IgD-negative memory B cell (primary cell): ENCODE measurements at regions not wholly inside any gene's neighbourhood (a gene's known extent, or its start where the extent isn't known, plus 50 kb on each side); places are given as distances from the start of the nearest gene placed in this dataset.

Source experiments
- H3K27ac Mint-ChIP-seq, 3 donors: one replicate each; pipeline ENCODE4 v1.8.0; 2020 to 2022; ENCODE audit warnings: mild to moderate bottlenecking in 3 of 3, mixed read lengths in 3 of 3, moderate library complexity in 1 of 3
- H3K27me3 Mint-ChIP-seq: one replicate; pipeline ENCODE4 v1.8.0; 2021; ENCODE audit warnings: mixed read lengths
- H3K36me3 Mint-ChIP-seq: one replicate; pipeline ENCODE4 v1.8.0; 2020; ENCODE audit warnings: mild to moderate bottlenecking, mixed read lengths
- H3K4me1 Mint-ChIP-seq, 3 donors: one replicate each; pipeline ENCODE4 v1.8.0; 2020 to 2022; ENCODE audit warnings: mixed read lengths in 3 of 3, mild to moderate bottlenecking in 1 of 3
- H3K4me3 Mint-ChIP-seq, 4 donors: one replicate each; pipeline ENCODE4 v1.8.0; 2020 to 2022; ENCODE audit warnings: mild to moderate bottlenecking in 4 of 4, mixed read lengths in 4 of 4, moderate library complexity in 3 of 4
- H3K9me3 Mint-ChIP-seq, 3 donors: one replicate each; pipeline ENCODE4 v1.8.0; 2020 to 2021; ENCODE audit warnings: mixed read lengths in 3 of 3, mild to moderate bottlenecking in 1 of 3

GRCh38 chr13:106986687-106987426 is 418.9 kb upstream of the ARGLU1 start:
- no peaks in the 10 kb centered on the region for H3K36me3 Mint-ChIP-seq
- H3K9me3 Mint-ChIP-seq, result peaks cover 0 to 6% (median 1%) of the 10 kb centered on the region in 3 donors
- H3K4me3 Mint-ChIP-seq, result no peak overlapping the region
- peaks cover 0 to 3% (median 0%) of the 10 kb centered on the region in 3 donors for H3K4me1 Mint-ChIP-seq
- H3K27ac Mint-ChIP-seq, result no peak overlapping the region
- H3K27me3 Mint-ChIP-seq, result no peaks in the 10 kb centered on the region

- Mint-ChIP-seq H3K9me3 (peaks cover 0 to 6% (median 1%) of the 10 kb centered on the region in 3 donors), H3K4me3 (no peak overlapping the region), H3K36me3 (no peaks in the 10 kb centered on the region), H3K27me3 (no peaks in the 10 kb centered on the region), H3K4me1 (peaks cover 0 to 3% (median 0%) of the 10 kb centered on the region in 3 donors), H3K27ac (no peak overlapping the region)
Measured at GRCh38 chr13:106986033-106986484, 418.1 kb upstream of the ARGLU1 start.

- Mint-ChIP-seq H3K27me3 (no peaks in the 10 kb centered on the region), H3K4me3 (no peak overlapping the region)
Measured at GRCh38 chr13:106985481-106985880, 417.5 kb upstream of the ARGLU1 start.

GRCh38 chr13:106981051-106981450 is 413.1 kb upstream of the ARGLU1 start:
- H3K4me1 Mint-ChIP-seq, result peaks cover 0 to 3% (median 0%) of the 10 kb centered on the region in 3 donors
- H3K36me3 Mint-ChIP-seq, result no peaks in the 10 kb centered on the region
- no peaks in the 10 kb centered on the region for H3K27me3 Mint-ChIP-seq

More at GRCh38 chr13:106985481-106985880, 417.5 kb upstream of the ARGLU1 start:
- H3K4me1 Mint-ChIP-seq, result peaks cover 0 to 3% (median 0%) of the 10 kb centered on the region in 3 donors
- H3K27ac Mint-ChIP-seq, result no peak overlapping the region
- peaks cover 0 to 6% (median 1%) of the 10 kb centered on the region in 3 donors for H3K9me3 Mint-ChIP-seq
- H3K36me3 Mint-ChIP-seq, result no peaks in the 10 kb centered on the region

GRCh38 chr13:106967391-106967790 is 399.5 kb upstream of the ARGLU1 start:
- H3K27me3 Mint-ChIP-seq, result no peaks in the 10 kb centered on the region
- peaks cover 0 to 15% (median 0%) of the 10 kb centered on the region in 3 donors for H3K9me3 Mint-ChIP-seq
- no peaks in the 10 kb centered on the region for H3K36me3 Mint-ChIP-seq
- no peaks in the 10 kb centered on the region for H3K4me1 Mint-ChIP-seq
- no peak overlapping the region for H3K27ac Mint-ChIP-seq
- no peak overlapping the region for H3K4me3 Mint-ChIP-seq

More at GRCh38 chr13:106981051-106981450, 413.1 kb upstream of the ARGLU1 start:
- Mint-ChIP-seq H3K4me3 (no peak overlapping the region), H3K27ac (no peak overlapping the region), H3K9me3 (no peaks in the 10 kb centered on the region)

GRCh38 chr13:106963151-106963550 is 395.2 kb upstream of the ARGLU1 start:
- H3K9me3 Mint-ChIP-seq, result peaks cover 2 to 4% (median 3%) of the 10 kb centered on the region in 3 donors
- H3K27ac Mint-ChIP-seq, result no peak overlapping the region
- no peak overlapping the region for H3K4me3 Mint-ChIP-seq
- no peaks in the 10 kb centered on the region for H3K4me1 Mint-ChIP-seq
- no peaks in the 10 kb centered on the region for H3K27me3 Mint-ChIP-seq
- no peaks in the 10 kb centered on the region for H3K36me3 Mint-ChIP-seq

GRCh38 chr13:106961651-106962050 is 393.7 kb upstream of the ARGLU1 start:
- H3K4me1 Mint-ChIP-seq, result no peaks in the 10 kb centered on the region
- no peak overlapping the region for H3K4me3 Mint-ChIP-seq
- H3K36me3 Mint-ChIP-seq, result no peaks in the 10 kb centered on the region
- peaks cover 0 to 4% (median 3%) of the 10 kb centered on the region in 3 donors for H3K9me3 Mint-ChIP-seq
- H3K27me3 Mint-ChIP-seq, result no peaks in the 10 kb centered on the region
- no peak overlapping the region for H3K27ac Mint-ChIP-seq

GRCh38 chr13:106961216-106961615 is 393.3 kb upstream of the ARGLU1 start:
- H3K4me1 Mint-ChIP-seq, result no peaks in the 10 kb centered on the region
- no peaks in the 10 kb centered on the region for H3K27me3 Mint-ChIP-seq
- H3K9me3 Mint-ChIP-seq, result peaks cover 0 to 4% (median 3%) of the 10 kb centered on the region in 3 donors
- H3K36me3 Mint-ChIP-seq, result no peaks in the 10 kb centered on the region
- H3K4me3 Mint-ChIP-seq, result no peak overlapping the region
- no peak overlapping the region for H3K27ac Mint-ChIP-seq

- Mint-ChIP-seq H3K4me3 (no peak overlapping the region), H3K27me3 (no peaks in the 10 kb centered on the region), H3K9me3 (peaks cover 3 to 7% (median 4%) of the 10 kb centered on the region in 3 donors), H3K36me3 (no peaks in the 10 kb centered on the region), H3K4me1 (no peaks in the 10 kb centered on the region), H3K27ac (no peak overlapping the region)
Measured at GRCh38 chr13:106958621-106959048, 390.7 kb upstream of the ARGLU1 start.

GRCh38 chr13:106942563-106942962 is 374.6 kb upstream of the ARGLU1 start:
- Mint-ChIP-seq H3K4me3 (no peak overlapping the region), H3K27me3 (no peaks in the 10 kb centered on the region), H3K9me3 (no peaks in the 10 kb centered on the region), H3K4me1 (peaks cover 0 to 3% (median 0%) of the 10 kb centered on the region in 3 donors), H3K36me3 (peaks cover 2% of the 10 kb centered on the region), H3K27ac (no peak overlapping the region)

- Mint-ChIP-seq H3K27me3 (no peaks in the 10 kb centered on the region), H3K27ac (no peak overlapping the region), H3K9me3 (no peaks in the 10 kb centered on the region), H3K4me1 (peaks cover 0 to 3% (median 0%) of the 10 kb centered on the region in 3 donors), H3K4me3 (no peak overlapping the region), H3K36me3 (peaks cover 2% of the 10 kb centered on the region)
Measured at GRCh38 chr13:106941779-106942178, 373.8 kb upstream of the ARGLU1 start.

GRCh38 chr13:106927421-106927820 is 359.5 kb upstream of the ARGLU1 start:
- H3K9me3 Mint-ChIP-seq, result peaks cover 0 to 2% (median 0%) of the 10 kb centered on the region in 3 donors
- no peak overlapping the region for H3K27ac Mint-ChIP-seq
- H3K4me1 Mint-ChIP-seq, result no peaks in the 10 kb centered on the region
- H3K4me3 Mint-ChIP-seq, result no peak overlapping the region
- peaks cover 2% of the 10 kb centered on the region for H3K27me3 Mint-ChIP-seq
- no peaks in the 10 kb centered on the region for H3K36me3 Mint-ChIP-seq

- H3K4me3 Mint-ChIP-seq, result no peak overlapping the region
- H3K9me3 Mint-ChIP-seq, result peaks cover 0 to 2% (median 0%) of the 10 kb centered on the region in 3 donors
- peaks cover 11 to 15% (median 14%) of the 10 kb centered on the region in 3 donors for H3K4me1 Mint-ChIP-seq
- H3K27ac Mint-ChIP-seq, result peak overlapping the region in 1 of 3 donors; percentile 86
- H3K27me3 Mint-ChIP-seq, result peaks cover 12% of the 10 kb centered on the region
- no peaks in the 10 kb centered on the region for H3K36me3 Mint-ChIP-seq
Measured at GRCh38 chr13:106922384-106922783, 354.4 kb upstream of the ARGLU1 start.

- H3K4me3 Mint-ChIP-seq, result peak overlapping the region in 3 of 4 donors; percentile 51 to 77 (median 51)
- H3K27me3 Mint-ChIP-seq, result peaks cover 10% of the 10 kb centered on the region
- no peaks in the 10 kb centered on the region for H3K36me3 Mint-ChIP-seq
- peaks cover 11 to 20% (median 14%) of the 10 kb centered on the region in 3 donors for H3K4me1 Mint-ChIP-seq
- no peaks in the 10 kb centered on the region for H3K9me3 Mint-ChIP-seq
- H3K27ac Mint-ChIP-seq, result no peak overlapping the region
Measured at GRCh38 chr13:106919638-106920037, 351.7 kb upstream of the ARGLU1 start.

- peak overlapping the region in 1 of 3 donors; percentile 79 for H3K27ac Mint-ChIP-seq
- H3K4me3 Mint-ChIP-seq, result peak overlapping the region; percentile 4 to 77 (median 64)
- H3K9me3 Mint-ChIP-seq, result peaks cover 0 to 2% (median 0%) of the 10 kb centered on the region in 3 donors
- peaks cover 10% of the 10 kb centered on the region for H3K27me3 Mint-ChIP-seq
- H3K4me1 Mint-ChIP-seq, result peaks cover 11 to 20% (median 14%) of the 10 kb centered on the region in 3 donors
- no peaks in the 10 kb centered on the region for H3K36me3 Mint-ChIP-seq
Measured at GRCh38 chr13:106919133-106919532, 351.2 kb upstream of the ARGLU1 start.

GRCh38 chr13:106918557-106918860 is 350.6 kb upstream of the ARGLU1 start:
- peak overlapping the region in 3 of 4 donors; percentile 10 to 77 (median 18) for H3K4me3 Mint-ChIP-seq
- no peaks in the 10 kb centered on the region for H3K36me3 Mint-ChIP-seq
- H3K27me3 Mint-ChIP-seq, result peaks cover 10% of the 10 kb centered on the region
- no peak overlapping the region for H3K27ac Mint-ChIP-seq
- H3K4me1 Mint-ChIP-seq, result peaks cover 11 to 20% (median 14%) of the 10 kb centered on the region in 3 donors
- H3K9me3 Mint-ChIP-seq, result peaks cover 0 to 2% (median 0%) of the 10 kb centered on the region in 3 donors
